ENCODE measurements at regions not wholly inside any gene's neighbourhood (a gene's known extent, or its start where the extent isn't known, plus 50 kb on each side); places are given as distances from the start of the nearest gene placed in this dataset.
"Not testable (repeated sequence)": the region's sequence is repeated elsewhere in the genome, so short reads cannot be mapped to it uniquely, and the experiment has no call there.

DNA sequence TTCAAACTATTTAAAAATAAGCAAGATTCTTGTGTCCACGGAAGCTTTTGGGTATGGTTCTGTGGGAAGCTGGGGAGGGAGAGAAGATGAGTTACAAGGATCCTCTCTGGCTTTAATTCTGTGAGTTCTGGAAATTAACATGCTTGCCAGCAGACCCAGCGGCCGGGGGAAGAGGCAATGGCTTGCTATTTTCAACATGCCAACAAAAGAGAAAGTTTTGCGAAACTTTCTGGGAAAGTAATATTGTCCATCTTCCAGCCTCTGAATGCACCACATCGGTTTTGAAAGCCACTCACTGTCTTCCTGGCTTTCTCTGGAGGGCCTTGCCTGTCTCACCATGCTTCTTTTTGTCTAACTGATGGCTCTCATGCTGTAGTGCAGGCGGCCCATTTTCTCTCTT, 85.7 kb downstream of the EN1 start:
- CTCF ChIA-PET = no interaction called here
- Mint-ChIP-seq H3K9me3 (ENCODE audit: insufficient read depth) (no peaks in the 10 kb centered on the region), H3K27ac (no peak overlapping the region), H3K4me1 (ENCODE audit: low read depth) (no peaks in the 10 kb centered on the region), H3K36me3 (ENCODE audit: low read depth) (no peaks in the 10 kb centered on the region), H3K27me3 (ENCODE audit: low read depth) (peaks cover 24% of the 10 kb centered on the region), H3K4me3 (no peak overlapping the region)
- ATAC-seq (no peak), DNase-seq (no peak)
- POLR2A ChIA-PET = no interaction called here

DNA sequence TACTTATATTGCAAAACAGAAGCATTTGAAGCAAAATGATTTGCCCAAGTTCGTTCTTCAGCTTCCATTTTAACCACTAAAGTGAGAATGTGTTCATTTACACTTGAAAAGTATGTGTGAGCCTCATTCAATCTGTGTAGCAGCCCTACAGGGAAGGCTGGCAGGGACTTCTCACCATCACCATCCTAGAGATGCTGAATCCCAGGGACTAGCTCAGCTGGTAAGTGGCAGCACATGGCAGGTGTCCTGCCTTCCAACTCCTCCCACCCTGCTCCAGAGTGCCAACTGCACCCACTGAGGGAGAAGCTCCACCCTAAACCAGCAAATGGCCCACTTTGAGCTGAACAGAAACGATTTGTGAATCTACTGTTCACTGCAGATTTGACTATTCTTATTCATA, 91.5 kb downstream of the EN1 start:
- Mint-ChIP-seq H3K4me3 (no peak overlapping the region), H3K36me3 (ENCODE audit: low read depth) (no peaks in the 10 kb centered on the region), H3K9me3 (ENCODE audit: insufficient read depth) (no peaks in the 10 kb centered on the region), H3K27me3 (ENCODE audit: low read depth) (peaks cover 7% of the 10 kb centered on the region), H3K27ac (no peak overlapping the region), H3K4me1 (ENCODE audit: low read depth) (no peaks in the 10 kb centered on the region)
- no peak for DNase-seq
- POLR2A ChIA-PET = no interaction called here
- ATAC-seq = no peak
- CTCF ChIA-PET = no interaction called here

DNA sequence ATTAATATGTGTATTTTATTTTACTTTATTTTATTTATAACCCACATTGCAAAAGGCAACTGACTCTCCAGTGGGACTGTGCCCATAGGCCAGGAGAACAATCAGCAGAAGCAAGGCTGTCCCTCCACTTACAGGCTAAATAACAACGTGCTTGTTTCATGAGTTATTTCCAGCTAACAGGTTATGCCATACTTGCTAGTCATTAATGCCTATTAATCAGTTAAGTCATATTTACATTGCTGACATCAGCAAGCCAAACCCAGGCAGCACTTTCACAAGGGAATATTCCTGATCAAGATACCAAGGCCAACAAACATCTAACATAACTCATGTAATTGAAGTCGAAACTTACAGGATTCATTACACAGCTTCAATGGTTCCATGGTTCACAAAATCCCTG, 92.1 kb downstream of the EN1 start:
- no peaks in the 10 kb centered on the region for H3K9me3 Mint-ChIP-seq (ENCODE audit: insufficient read depth)
- POLR2A ChIA-PET = no interaction called here
- no peak overlapping the region for H3K4me3 Mint-ChIP-seq
- CTCF ChIA-PET = no interaction called here
- H3K4me1 Mint-ChIP-seq (ENCODE audit: low read depth) = no peaks in the 10 kb centered on the region
- no peaks in the 10 kb centered on the region for H3K36me3 Mint-ChIP-seq (ENCODE audit: low read depth)
- no peak overlapping the region for H3K27ac Mint-ChIP-seq
- DNase-seq = no peak
- no peak for ATAC-seq
- peaks cover 7% of the 10 kb centered on the region for H3K27me3 Mint-ChIP-seq (ENCODE audit: low read depth)

DNA sequence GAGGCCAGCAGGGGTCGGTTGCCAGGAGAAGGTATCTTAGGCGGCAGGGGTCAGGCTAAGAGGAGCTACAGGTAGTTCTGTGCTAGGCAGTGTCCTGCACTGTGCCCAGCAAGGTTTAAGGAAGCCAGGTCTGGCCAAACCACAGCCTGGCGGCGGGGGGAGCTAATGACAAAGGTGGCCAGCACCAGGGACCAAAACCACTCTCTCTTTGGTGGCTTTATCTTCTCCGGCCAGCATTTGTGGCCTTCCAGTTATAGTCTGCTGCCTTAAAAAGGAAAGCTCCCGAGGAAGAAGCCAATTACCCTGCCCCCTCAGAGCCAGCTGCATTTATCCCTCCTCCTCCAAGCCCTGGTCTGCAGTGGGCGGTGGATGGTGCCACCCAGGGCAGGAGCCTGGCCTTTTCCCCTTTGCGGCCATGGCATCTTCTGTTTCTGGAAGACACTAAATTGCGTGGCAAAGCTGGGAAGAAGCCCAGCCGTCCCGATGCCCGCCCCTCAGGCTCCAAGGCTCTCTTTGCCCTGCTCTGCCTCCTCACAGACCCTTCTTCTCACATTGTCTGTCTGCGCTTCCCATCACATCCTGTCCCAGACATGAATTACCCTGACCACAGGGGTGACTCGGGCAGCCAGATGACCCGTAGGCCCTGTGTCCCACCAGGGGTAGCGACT, 94.6 kb downstream of the EN1 start:
- DNase-seq (no peak), ATAC-seq (no peak)
- no peaks in the 10 kb centered on the region for H3K9me3 Mint-ChIP-seq (ENCODE audit: insufficient read depth)
- H3K27ac Mint-ChIP-seq = no peak overlapping the region
- H3K27me3 Mint-ChIP-seq (ENCODE audit: low read depth) = no peaks in the 10 kb centered on the region
- POLR2A ChIA-PET = no interaction called here
- H3K4me3 Mint-ChIP-seq = no peak overlapping the region
- no peaks in the 10 kb centered on the region for H3K36me3 Mint-ChIP-seq (ENCODE audit: low read depth)
- CTCF ChIA-PET = no interaction called here
- no peaks in the 10 kb centered on the region for H3K4me1 Mint-ChIP-seq (ENCODE audit: low read depth)

DNA sequence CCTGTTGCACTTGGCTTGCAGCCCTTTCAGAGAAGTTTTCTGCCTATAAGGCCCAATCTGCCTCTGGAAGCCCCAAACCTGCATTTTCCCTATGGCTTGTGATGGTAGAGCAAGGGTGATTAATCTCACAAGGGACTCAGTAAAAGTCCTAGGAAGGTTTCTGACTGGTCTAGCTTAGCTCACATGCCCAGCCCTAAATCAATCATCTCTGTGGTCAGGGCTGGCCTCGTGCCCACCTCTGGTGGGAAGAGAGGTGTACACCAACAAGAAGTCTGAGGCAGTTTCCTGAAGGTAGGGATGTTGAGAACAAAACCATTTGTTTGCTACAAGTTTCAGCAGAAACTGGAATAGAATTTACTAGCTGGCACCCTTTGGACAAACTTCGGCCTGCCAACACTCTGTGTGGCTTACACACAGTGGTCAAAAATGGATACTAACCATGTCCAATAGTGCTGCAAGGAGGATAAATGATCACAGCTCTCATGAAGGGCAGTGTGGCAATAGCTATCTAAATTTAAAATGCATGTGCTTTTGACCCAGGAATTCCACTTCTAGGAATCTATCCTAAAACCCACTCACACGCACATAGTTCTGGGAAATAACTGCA, 96.4 kb downstream of the EN1 start:
- Mint-ChIP-seq H3K27me3 (ENCODE audit: low read depth) (no peaks in the 10 kb centered on the region), H3K27ac (no peak overlapping the region), H3K36me3 (ENCODE audit: low read depth) (no peaks in the 10 kb centered on the region), H3K4me3 (no peak overlapping the region), H3K4me1 (ENCODE audit: low read depth) (no peaks in the 10 kb centered on the region), H3K9me3 (ENCODE audit: insufficient read depth) (no peaks in the 10 kb centered on the region)
- ChIA-PET POLR2A (no interaction called here), CTCF (no interaction called here)
- no peak for ATAC-seq
- DNase-seq = no peak

DNA sequence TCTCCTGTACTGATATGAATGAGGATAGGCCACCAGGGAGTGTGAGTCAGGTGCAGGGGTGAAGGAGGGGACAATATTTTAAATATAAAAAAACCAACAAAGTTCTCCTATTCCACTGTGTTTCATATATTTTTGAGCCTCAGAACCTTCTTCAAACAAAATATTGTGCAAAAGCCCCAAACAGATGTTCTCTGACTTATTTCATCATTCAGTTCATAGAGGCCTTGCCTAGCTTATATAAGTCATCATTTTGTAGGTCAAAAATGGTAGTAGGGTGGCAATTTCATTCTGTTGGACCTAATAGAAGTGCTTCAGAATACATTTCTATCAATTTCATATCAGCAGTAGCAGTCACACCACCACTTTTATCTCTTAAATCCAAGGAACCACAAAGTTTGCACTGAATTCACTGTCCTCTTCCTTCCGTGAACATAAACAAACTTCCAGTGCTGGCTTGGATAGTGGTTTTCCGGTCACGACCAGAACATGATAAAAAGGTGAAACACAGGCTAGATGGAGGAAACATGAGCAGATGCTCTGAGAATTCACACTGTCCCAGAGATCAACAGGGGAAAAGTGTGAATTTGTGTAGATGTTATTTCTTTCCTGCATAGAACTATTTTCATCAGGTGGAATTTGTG, 99.1 kb downstream of the EN1 start:
- H3K4me1 Mint-ChIP-seq (ENCODE audit: low read depth) = no peaks in the 10 kb centered on the region
- no peak for DNase-seq
- H3K27ac Mint-ChIP-seq = peak overlapping the region; percentile 16
- ATAC-seq = no peak
- peaks cover 9% of the 10 kb centered on the region for H3K9me3 Mint-ChIP-seq (ENCODE audit: insufficient read depth)
- CTCF ChIA-PET = no interaction called here
- H3K4me3 Mint-ChIP-seq = no peak overlapping the region
- POLR2A ChIA-PET = no interaction called here
- H3K27me3 Mint-ChIP-seq (ENCODE audit: low read depth) = no peaks in the 10 kb centered on the region
- no peaks in the 10 kb centered on the region for H3K36me3 Mint-ChIP-seq (ENCODE audit: low read depth)

DNA sequence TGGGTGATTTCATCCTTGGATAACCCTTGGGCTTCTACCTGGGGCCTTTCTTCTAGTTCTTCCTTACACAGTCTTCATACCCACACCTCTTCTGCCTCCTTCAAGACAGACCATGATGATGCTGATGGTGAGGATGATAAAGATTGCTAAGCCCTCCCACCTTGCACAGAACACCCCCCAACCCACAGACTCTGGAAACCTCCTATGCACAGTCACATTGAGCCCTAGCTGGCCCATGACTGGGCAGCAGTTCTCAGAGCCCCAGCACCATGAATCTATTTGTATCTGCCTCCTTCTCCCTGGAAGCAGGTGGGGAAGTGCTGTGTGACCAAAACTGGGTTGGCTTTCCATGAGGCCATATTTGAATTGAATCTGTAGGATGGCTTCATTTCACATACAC, 99.8 kb downstream of the EN1 start:
- no peak for DNase-seq
- Mint-ChIP-seq H3K9me3 (ENCODE audit: insufficient read depth) (peaks cover 9% of the 10 kb centered on the region), H3K27ac (no peak overlapping the region), H3K4me1 (ENCODE audit: low read depth) (no peaks in the 10 kb centered on the region), H3K36me3 (ENCODE audit: low read depth) (no peaks in the 10 kb centered on the region), H3K4me3 (no peak overlapping the region), H3K27me3 (ENCODE audit: low read depth) (no peaks in the 10 kb centered on the region)
- ATAC-seq = no peak
- CTCF ChIA-PET = no interaction called here
- POLR2A ChIA-PET = no interaction called here

DNA sequence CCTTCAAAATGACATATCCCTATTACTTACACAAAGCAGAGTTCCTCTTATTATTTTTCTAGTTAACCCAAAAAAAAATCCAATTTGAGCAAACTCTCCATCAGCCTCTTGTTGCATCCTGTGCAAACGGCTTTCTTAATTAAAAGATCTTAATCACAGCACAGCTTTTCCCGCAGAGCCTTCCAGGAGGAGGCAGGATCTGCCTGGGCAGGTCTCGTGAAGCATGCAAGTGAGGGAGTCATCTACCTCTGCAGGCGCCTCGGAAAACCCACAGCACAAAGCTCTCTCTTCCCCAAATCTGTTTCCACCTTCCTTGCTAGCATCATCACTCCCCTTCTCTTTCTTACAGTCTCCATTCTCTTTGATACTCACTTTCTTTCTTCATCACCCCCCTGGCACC, 100.4 kb downstream of the EN1 start:
- Mint-ChIP-seq H3K4me1 (ENCODE audit: low read depth) (no peaks in the 10 kb centered on the region), H3K27ac (no peak overlapping the region), H3K9me3 (ENCODE audit: insufficient read depth) (peaks cover 9% of the 10 kb centered on the region), H3K36me3 (ENCODE audit: low read depth) (no peaks in the 10 kb centered on the region), H3K4me3 (no peak overlapping the region), H3K27me3 (ENCODE audit: low read depth) (no peaks in the 10 kb centered on the region)
- POLR2A ChIA-PET = no interaction called here
- DNase-seq (no peak), ATAC-seq (no peak)
- CTCF ChIA-PET = no interaction called here

DNA sequence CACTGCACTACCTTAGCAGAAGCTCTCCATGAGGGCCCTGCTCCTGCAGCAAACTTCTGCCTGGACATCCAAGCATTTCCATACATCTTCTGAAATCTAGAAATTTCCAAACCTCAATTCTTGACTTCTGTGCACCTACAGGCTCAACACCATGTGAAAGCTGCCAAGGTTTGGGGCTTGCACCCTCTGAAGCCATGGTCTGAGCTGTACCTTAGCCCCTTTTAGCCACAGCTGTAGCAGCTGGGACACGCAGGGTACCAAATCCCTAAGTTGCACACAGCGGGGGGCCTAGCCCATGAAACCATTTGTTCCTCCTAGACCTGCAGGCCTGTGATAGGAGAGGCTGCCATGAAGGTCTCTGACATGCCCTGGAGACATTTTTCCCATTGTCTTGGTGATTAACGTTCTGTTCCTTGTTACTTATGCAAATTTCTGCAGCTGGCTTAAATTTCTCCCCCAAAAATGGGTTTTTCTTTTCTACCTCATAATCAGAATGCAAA, 102.7 kb downstream of the EN1 start:
- H3K27ac Mint-ChIP-seq; H3K9me3 Mint-ChIP-seq (ENCODE audit: insufficient read depth); H3K36me3 Mint-ChIP-seq (ENCODE audit: low read depth); H3K27me3 Mint-ChIP-seq (ENCODE audit: low read depth); DNase-seq; H3K4me1 Mint-ChIP-seq (ENCODE audit: low read depth); H3K4me3 Mint-ChIP-seq; ATAC-seq; POLR2A ChIA-PET; CTCF ChIA-PET: not testable (repeated sequence)

DNA sequence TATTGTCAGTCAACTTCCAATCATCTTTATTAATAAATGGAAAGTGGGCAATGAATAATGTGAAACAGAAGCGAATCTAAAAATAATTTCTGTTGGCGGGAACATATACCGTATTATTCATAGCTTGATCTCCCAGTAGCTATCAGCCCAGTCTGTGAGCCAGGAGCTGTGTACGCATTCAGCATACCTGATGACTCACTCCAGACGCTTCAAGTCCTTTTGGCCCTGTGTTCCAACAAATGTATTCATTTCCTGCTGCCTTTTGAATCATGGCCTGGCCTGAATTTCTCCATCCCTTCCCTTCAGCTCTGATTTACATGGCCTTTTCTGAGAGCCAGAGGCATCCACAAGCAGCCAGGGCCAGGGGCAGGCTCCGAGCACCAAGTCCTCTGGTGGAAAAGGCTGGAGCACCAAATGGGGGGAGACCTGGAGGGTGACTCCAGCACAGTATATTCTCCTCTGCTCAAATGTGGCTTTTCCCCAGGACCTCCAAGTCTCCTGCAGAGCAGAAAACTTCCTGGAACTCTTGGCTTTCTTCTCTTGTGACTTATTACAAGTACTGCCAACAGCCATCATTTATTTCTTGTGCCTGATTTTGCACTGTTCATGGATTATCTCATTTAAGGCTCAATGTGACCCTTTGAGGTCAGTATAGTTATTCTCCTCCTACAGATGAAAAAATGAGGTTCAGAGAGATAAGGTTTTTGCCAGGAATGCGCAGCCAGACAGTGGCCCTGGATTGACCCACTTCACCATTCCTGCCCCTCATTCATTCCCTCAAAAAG, 108.7 kb downstream of the EN1 start:
- DNase-seq (no peak), ATAC-seq (no peak)
- no peaks in the 10 kb centered on the region for H3K27me3 Mint-ChIP-seq (ENCODE audit: low read depth)
- POLR2A ChIA-PET = no interaction called here
- no peak overlapping the region for H3K4me3 Mint-ChIP-seq
- no peaks in the 10 kb centered on the region for H3K9me3 Mint-ChIP-seq (ENCODE audit: insufficient read depth)
- no peaks in the 10 kb centered on the region for H3K4me1 Mint-ChIP-seq (ENCODE audit: low read depth)
- CTCF ChIA-PET = no interaction called here
- no peaks in the 10 kb centered on the region for H3K36me3 Mint-ChIP-seq (ENCODE audit: low read depth)
- no peak overlapping the region for H3K27ac Mint-ChIP-seq

DNA sequence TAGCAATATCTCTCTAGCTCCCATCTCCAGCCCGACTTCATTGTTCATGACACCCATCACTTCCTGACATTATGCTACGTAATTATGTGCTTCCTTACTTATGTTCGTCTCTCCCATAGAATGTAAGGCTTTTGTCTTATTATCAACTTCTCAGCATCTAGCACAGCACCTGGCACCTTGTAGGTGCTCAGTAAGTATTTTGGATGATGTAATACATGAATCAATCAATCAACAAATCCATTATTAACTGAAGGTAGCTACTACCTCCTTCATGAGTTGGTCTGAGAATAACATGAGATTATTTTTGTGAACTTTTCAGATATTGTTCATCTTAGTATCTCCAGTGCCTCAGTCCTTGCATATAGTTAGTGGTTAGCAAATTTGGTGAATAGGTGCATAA, 109.3 kb downstream of the EN1 start:
- Mint-ChIP-seq H3K27me3 (ENCODE audit: low read depth) (no peaks in the 10 kb centered on the region), H3K4me3 (no peak overlapping the region), H3K9me3 (ENCODE audit: insufficient read depth) (no peaks in the 10 kb centered on the region), H3K27ac (no peak overlapping the region), H3K4me1 (ENCODE audit: low read depth) (no peaks in the 10 kb centered on the region), H3K36me3 (ENCODE audit: low read depth) (no peaks in the 10 kb centered on the region)
- ChIA-PET POLR2A (no interaction called here), CTCF (no interaction called here)
- ATAC-seq (no peak), DNase-seq (no peak)

DNA sequence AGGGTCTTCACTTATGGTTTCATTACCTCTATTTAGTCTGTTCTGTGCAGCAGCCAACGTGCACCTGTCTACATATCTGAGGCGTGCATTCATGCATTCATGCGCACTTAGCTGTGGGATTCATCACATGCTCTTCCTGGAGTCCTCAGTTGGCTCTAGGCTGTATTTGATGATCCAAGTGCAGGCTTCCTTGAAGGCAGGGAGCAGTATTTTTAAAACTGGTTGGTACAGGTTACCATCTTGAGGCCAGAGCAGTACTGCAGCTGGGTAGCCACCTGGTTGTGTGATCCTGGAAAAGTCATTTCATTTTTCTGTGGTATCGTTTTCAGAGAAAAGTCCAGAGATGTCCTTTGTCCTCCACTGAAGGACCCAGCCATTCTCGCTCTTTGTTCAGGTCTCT, 109.8 kb downstream of the EN1 start:
- ATAC-seq = no peak
- no peaks in the 10 kb centered on the region for H3K27me3 Mint-ChIP-seq (ENCODE audit: low read depth)

More for the DNA sequence above, 109.8 kb downstream of the EN1 start:
- no peaks in the 10 kb centered on the region for H3K36me3 Mint-ChIP-seq (ENCODE audit: low read depth)
- CTCF ChIA-PET = no interaction called here
- POLR2A ChIA-PET = no interaction called here
- DNase-seq = no peak
- H3K4me3 Mint-ChIP-seq = no peak overlapping the region
- no peaks in the 10 kb centered on the region for H3K4me1 Mint-ChIP-seq (ENCODE audit: low read depth)
- H3K27ac Mint-ChIP-seq = no peak overlapping the region
- no peaks in the 10 kb centered on the region for H3K9me3 Mint-ChIP-seq (ENCODE audit: insufficient read depth)
